ENCODE measurements at regions not wholly inside any gene's neighbourhood (a gene's known extent, or its start where the extent isn't known, plus 50 kb on each side); places are given as distances from the start of the nearest gene placed in this dataset.

DNA sequence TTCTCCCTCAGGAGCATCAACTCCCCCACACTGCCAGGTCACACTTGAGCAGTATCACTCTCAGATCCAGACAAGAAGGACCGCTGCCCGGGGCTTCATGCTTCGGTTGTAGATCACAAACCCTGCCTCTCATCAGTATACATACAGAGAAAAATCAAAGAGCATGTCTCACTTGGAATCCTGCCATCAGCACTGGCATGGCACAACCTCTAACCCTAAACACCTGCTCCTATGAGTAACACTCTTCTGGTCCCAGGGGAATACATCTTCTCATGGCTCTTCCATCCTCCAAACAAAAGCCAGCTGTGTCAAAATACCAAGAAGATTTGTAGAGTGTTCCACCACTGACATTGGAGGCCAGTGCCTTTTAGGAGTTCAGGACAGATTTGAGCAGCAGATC is 84.8 kb upstream of the MIER3 start:
- TF ChIP-seq, protein P1, sequence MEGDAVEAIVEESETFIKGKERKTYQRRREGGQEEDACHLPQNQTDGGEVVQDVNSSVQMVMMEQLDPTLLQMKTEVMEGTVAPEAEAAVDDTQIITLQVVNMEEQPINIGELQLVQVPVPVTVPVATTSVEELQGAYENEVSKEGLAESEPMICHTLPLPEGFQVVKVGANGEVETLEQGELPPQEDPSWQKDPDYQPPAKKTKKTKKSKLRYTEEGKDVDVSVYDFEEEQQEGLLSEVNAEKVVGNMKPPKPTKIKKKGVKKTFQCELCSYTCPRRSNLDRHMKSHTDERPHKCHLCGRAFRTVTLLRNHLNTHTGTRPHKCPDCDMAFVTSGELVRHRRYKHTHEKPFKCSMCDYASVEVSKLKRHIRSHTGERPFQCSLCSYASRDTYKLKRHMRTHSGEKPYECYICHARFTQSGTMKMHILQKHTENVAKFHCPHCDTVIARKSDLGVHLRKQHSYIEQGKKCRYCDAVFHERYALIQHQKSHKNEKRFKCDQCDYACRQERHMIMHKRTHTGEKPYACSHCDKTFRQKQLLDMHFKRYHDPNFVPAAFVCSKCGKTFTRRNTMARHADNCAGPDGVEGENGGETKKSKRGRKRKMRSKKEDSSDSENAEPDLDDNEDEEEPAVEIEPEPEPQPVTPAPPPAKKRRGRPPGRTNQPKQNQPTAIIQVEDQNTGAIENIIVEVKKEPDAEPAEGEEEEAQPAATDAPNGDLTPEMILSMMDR (IDR thresholded peaks at IDR 0.05; ENCODE audit: control insufficient read depth, extremely low read depth, insufficient read depth) = no peak
- DNase-seq (ENCODE audit: low read depth) = no peak
- H3K4me3 ChIP-seq (ENCODE audit: low read depth, low read length) = no peak overlapping the region

DNA sequence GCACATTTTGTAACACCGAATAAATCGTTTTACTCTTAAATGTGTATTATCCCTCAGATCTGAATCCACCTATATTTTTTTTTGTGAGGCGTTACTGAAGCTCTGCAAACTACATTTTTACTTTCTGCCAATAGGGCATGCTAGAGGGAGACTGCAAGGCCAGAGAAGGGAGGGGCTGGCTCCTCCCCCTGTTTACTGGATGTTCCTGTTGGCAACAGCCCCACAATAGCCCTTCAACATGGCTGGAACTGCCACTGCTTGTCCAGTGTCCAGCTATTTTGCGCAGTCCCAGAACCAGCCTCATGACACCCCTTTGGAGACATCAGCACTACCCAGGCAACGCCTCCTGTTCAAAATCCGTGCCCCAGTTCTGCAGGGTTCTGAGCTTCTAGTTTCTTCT is 85.4 kb upstream of the MIER3 start:
- no peak for DNase-seq (ENCODE audit: low read depth)
- TF ChIP-seq, protein P1 (IDR thresholded peaks at IDR 0.05; ENCODE audit: control insufficient read depth, extremely low read depth, insufficient read depth) = peak; percentile 19; the same call in 1 of the 2 replicates
- H3K4me3 ChIP-seq (ENCODE audit: low read depth, low read length) = no peak overlapping the region

- no peak for DNase-seq (ENCODE audit: low read depth)
- no peak overlapping the region for H3K4me3 ChIP-seq (ENCODE audit: low read depth, low read length)
- TF ChIP-seq, protein P1 (IDR thresholded peaks at IDR 0.05; ENCODE audit: control insufficient read depth, extremely low read depth, insufficient read depth) = no peak
Observed at GRCh38 chr5:57041570-57041969, 89.6 kb upstream of the MIER3 start.

- no peak for DNase-seq (ENCODE audit: low read depth)
- TF ChIP-seq, protein P1 (IDR thresholded peaks at IDR 0.05; ENCODE audit: control insufficient read depth, extremely low read depth, insufficient read depth) = no peak
- no peak overlapping the region for H3K4me3 ChIP-seq (ENCODE audit: low read depth, low read length)
Observed at GRCh38 chr5:57042524-57042931, 90.6 kb upstream of the MIER3 start.

DNA sequence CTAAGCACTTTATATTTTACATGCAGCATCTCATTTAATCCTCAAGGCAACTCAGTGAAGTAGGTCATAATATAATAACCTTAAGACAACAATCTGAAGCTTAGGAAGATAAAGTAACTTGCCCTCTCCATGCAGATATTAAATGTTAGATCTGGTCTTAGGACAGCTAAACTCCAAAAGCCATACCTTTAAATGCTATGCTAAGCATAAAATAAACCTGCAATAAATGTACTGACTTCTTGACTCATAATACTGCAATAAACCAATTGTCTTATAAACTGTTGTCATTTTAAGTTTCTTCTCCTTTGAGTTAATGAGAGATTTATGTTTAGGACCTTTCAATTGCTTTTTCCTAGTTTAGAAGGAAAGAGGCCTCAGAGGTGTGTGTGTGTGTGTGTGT is 102.2 kb upstream of the MIER3 start:
- no peak for DNase-seq (ENCODE audit: low read depth)
- TF ChIP-seq, protein P1 (IDR thresholded peaks at IDR 0.05; ENCODE audit: control insufficient read depth, extremely low read depth, insufficient read depth) = no peak
- H3K4me3 ChIP-seq (ENCODE audit: low read depth, low read length) = no peak overlapping the region

DNA sequence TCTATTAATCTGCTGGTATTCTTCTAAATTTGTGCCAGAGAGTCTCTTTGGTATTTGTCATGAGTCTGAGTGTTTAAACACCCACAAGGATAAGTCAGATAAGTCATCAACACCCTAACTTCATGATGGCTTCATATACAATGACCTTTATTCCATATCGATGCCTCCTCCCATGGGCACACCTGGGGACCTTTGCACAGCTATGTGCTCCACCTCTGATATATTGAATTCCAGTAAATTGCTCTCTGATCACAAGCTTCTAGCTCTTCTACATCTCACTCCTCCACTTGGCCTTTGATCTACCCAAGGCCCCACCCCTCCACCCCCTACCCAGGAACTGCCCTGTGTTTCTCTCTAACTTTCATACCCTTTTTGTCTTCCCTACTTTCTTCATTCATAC is 102.7 kb upstream of the MIER3 start:
- TF ChIP-seq, protein P1 (IDR thresholded peaks at IDR 0.05; ENCODE audit: control insufficient read depth, extremely low read depth, insufficient read depth) = no peak
- no peak overlapping the region for H3K4me3 ChIP-seq (ENCODE audit: low read depth, low read length)
- DNase-seq (ENCODE audit: low read depth) = no peak

DNA sequence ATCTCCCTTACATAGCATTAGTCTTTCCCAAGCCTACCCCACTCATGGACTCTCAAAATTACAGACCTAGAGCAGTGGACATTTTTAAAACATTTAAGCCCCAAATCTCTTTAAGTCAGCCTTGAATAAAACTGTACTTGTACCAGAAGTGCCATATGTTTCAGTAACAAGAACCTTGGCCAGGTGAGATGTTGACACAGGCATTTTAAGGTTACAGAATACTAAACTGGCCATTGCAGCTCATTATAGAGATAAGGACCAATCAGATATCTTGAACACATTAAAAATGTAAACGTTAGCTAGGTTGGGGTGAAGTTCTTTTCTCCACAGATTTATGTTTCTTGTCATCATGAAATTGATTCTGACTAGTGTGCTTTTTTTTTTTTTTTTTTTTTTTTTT is 103.8 kb upstream of the MIER3 start:
- no peak overlapping the region for H3K4me3 ChIP-seq (ENCODE audit: low read depth, low read length)
- no peak for DNase-seq (ENCODE audit: low read depth)
- TF ChIP-seq, protein P1 (IDR thresholded peaks at IDR 0.05; ENCODE audit: control insufficient read depth, extremely low read depth, insufficient read depth) = no peak

All from LNCaP clone FGC (cell line).